Inferior parietal cortex (tissue), 1 donor: ENCODE measurements at regions not wholly inside any gene's neighbourhood (a gene's known extent, or its start where the extent isn't known, plus 50 kb on each side); places are given as distances from the start of the nearest gene placed in this dataset.
"Not testable (repeated sequence)": the region's sequence is repeated elsewhere in the genome, so short reads cannot be mapped to it uniquely, and the experiment has no call there.

Experiments used
- DNase-seq: peaks from one replicate; pipeline ENCODE4 v3.0.0-alpha.2; 2016; ENCODE audit errors: extremely low spot score

- DNase-seq = no peak
These were observed 1052.6 kb downstream of the REEP3 start for GRCh38 chr10:64573623-64574325.

- no peak for DNase-seq
These were observed 1053.2 kb downstream of the REEP3 start for GRCh38 chr10:64574371-64574770.

- no peak for DNase-seq
These were observed 1055.3 kb downstream of the REEP3 start for GRCh38 chr10:64576497-64576896.

GRCh38 chr10:64578757-64579156 is 1057.6 kb downstream of the REEP3 start:
- DNase-seq = not testable (repeated sequence)

GRCh38 chr10:64586934-64587503 is 1065.8 kb downstream of the REEP3 start:
- no peak for DNase-seq

- no peak for DNase-seq
These were observed 1072.9 kb downstream of the REEP3 start for GRCh38 chr10:64594072-64594471.

GRCh38 chr10:64598600-64598999 is 1077.4 kb downstream of the REEP3 start:
- DNase-seq = no peak

GRCh38 chr10:64601298-64601697 is 1080.1 kb downstream of the REEP3 start:
- DNase-seq = no peak

GRCh38 chr10:64617085-64617484 is 1095.9 kb downstream of the REEP3 start:
- no peak for DNase-seq

GRCh38 chr10:64619102-64619501 is 1097.9 kb downstream of the REEP3 start:
- DNase-seq = no peak

GRCh38 chr10:64626924-64627323 is 1105.7 kb downstream of the REEP3 start:
- no peak for DNase-seq

GRCh38 chr10:64630534-64630933 is 1109.3 kb downstream of the REEP3 start:
- DNase-seq = no peak

- no peak for DNase-seq
These were observed 1114.7 kb downstream of the REEP3 start for GRCh38 chr10:64635906-64636305.

- peak; percentile 82 for DNase-seq
These were observed 1115.3 kb downstream of the REEP3 start for GRCh38 chr10:64636461-64636860.

- DNase-seq = no peak
These were observed 1116.7 kb downstream of the REEP3 start for GRCh38 chr10:64637939-64638338.

GRCh38 chr10:64648915-64649314 is 1127.7 kb downstream of the REEP3 start:
- DNase-seq = no peak

- DNase-seq = no peak
These were observed 1137.3 kb downstream of the REEP3 start for GRCh38 chr10:64658528-64658927.

GRCh38 chr10:64659311-64659710 is 1138.1 kb downstream of the REEP3 start:
- DNase-seq = no peak

- DNase-seq = no peak
These were observed 1160.8 kb downstream of the REEP3 start for GRCh38 chr10:64682043-64682442.

GRCh38 chr10:64690194-64690593 is 1169.0 kb downstream of the REEP3 start:
- DNase-seq = no peak

- DNase-seq = no peak
These were observed 1178.0 kb downstream of the REEP3 start for GRCh38 chr10:64699244-64699643.

GRCh38 chr10:64702086-64702485 is 1180.9 kb downstream of the REEP3 start:
- DNase-seq = not testable (repeated sequence)

GRCh38 chr10:64708884-64709681 is 1187.9 kb downstream of the REEP3 start:
- DNase-seq = no peak
